Ectodermal cell (in vitro differentiated cells): ENCODE measurements at regions not wholly inside any gene's neighbourhood (a gene's known extent, or its start where the extent isn't known, plus 50 kb on each side); places are given as distances from the start of the nearest gene placed in this dataset.
"Not testable (repeated sequence)": the region's sequence is repeated elsewhere in the genome, so short reads cannot be mapped to it uniquely, and the experiment has no call there.

Experiments used
- H3K27ac ChIP-seq: 2 replicates; pipeline ENCODE4 v1.7.0; 2013; ENCODE audit warnings: mild to moderate bottlenecking, low read depth, low read length; ENCODE audit not compliant: insufficient read depth, poor library complexity, severe bottlenecking
- H3K27me3 ChIP-seq: 2 replicates; pipeline ENCODE4 v1.7.0; 2013; ENCODE audit warnings: mild to moderate bottlenecking, low read length; ENCODE audit not compliant: insufficient read depth, control insufficient read depth, poor library complexity, severe bottlenecking
- H3K36me3 ChIP-seq: one replicate; pipeline ENCODE4 v1.7.0; 2013; ENCODE audit warnings: low read length; ENCODE audit not compliant: control insufficient read depth, insufficient read depth
- H3K4me1 ChIP-seq: one replicate; pipeline ENCODE4 v1.7.0; 2013; ENCODE audit warnings: low read length; ENCODE audit not compliant: control insufficient read depth, insufficient read depth
- H3K4me3 ChIP-seq: 2 replicates; pipeline ENCODE4 v1.7.0; 2013; ENCODE audit warnings: low read depth, low read length, control low read depth; ENCODE audit not compliant: insufficient read depth
- H3K9me3 ChIP-seq: 2 replicates; pipeline ENCODE4 v1.7.0; 2013; ENCODE audit warnings: mild to moderate bottlenecking, low read length, moderate library complexity; ENCODE audit not compliant: control insufficient read depth
- whole genome bisulfite sequencing, 2 experiments: methylation state at CpG; one replicate each; pipeline ENCODE4 v1.1.7; 2013; ENCODE audit warnings: missing lambda C conversion rate in 2 of 2; 5-methylcytosine and 5-hydroxymethylcytosine counted together

DNA sequence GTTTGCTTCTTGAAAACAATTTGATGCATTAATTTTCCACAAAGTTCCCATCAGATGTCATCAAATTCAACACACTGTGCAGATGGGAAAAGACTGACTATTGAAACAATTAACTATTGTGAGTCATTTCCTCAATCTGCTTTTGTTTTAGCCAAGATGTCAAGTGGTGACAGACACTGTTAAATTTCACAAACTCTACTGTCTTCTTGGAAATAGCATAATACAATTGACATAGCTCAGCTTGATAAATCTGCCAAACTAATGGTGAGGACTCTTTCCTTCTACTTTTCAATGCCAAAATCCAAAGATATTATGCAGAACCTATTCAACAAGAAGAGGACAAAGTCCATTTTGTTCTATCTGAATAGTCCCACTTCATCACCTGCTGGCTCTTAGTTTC is 242.3 kb downstream of the CAAP1 start:
- H3K27me3 ChIP-seq = no peaks in the 10 kb centered on the region
- H3K36me3 ChIP-seq = no peaks in the 10 kb centered on the region
- no peak overlapping the region for H3K27ac ChIP-seq
- H3K4me3 ChIP-seq = no peak overlapping the region
- no peaks in the 10 kb centered on the region for H3K4me1 ChIP-seq
- H3K9me3 ChIP-seq = no peaks in the 10 kb centered on the region

GRCh38 chr9:26643826-26644225 is 248.8 kb downstream of the CAAP1 start:
- Histone ChIP-seq H3K27me3 (no peaks in the 10 kb centered on the region), H3K4me3 (no peak overlapping the region), H3K9me3 (no peaks in the 10 kb centered on the region), H3K4me1 (no peaks in the 10 kb centered on the region), H3K36me3 (no peaks in the 10 kb centered on the region), H3K27ac (no peak overlapping the region)
- 96 to 97% methylated on average over 4 of the region's 4 CpGs for WGBS, 2 experiments

DNA sequence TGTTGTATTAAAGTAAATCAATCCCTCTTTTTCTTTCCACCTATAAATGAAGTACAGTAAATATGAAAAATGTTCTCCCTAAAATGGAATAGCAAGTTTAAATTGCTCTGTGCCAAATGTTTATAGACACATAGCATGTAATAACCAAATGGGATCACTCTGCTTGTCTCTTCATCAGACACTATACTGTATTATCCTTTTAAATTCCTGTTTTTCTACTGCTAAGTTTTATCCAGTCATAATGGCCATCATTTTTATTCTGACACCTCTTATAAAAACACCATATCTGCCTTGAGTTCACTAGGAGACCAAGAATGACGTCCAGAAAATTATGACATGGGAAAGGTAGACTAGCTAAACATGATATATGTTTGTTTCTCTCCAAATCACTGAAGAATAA is 252.8 kb downstream of the CAAP1 start:
- Histone ChIP-seq H3K4me1 (peaks cover 3% of the 10 kb centered on the region), H3K9me3 (no peaks in the 10 kb centered on the region), H3K27me3 (no peaks in the 10 kb centered on the region), H3K36me3 (no peaks in the 10 kb centered on the region), H3K27ac (no peak overlapping the region), H3K4me3 (no peak overlapping the region)
- 100% methylated on average over 1 of the region's 1 CpG; no CpG with 5 or more reads in 1 of the 2 experiments for WGBS, 2 experiments

GRCh38 chr9:26637101-26637500 is 255.5 kb downstream of the CAAP1 start:
- WGBS, 2 experiments = 7 to 11% methylated on average over 4 of the region's 4 CpGs
- Histone ChIP-seq H3K4me1 (peaks cover 3% of the 10 kb centered on the region), H3K36me3 (no peaks in the 10 kb centered on the region), H3K4me3 (no peak overlapping the region), H3K27me3 (no peaks in the 10 kb centered on the region), H3K27ac (no peak overlapping the region), H3K9me3 (no peaks in the 10 kb centered on the region)

GRCh38 chr9:26613851-26614350 is 278.7 kb downstream of the CAAP1 start:
- 40 to 45% methylated on average over 9 to 11 of the region's 12 CpGs for WGBS, 2 experiments
- H3K36me3 ChIP-seq, H3K27ac ChIP-seq, H3K4me1 ChIP-seq, H3K9me3 ChIP-seq, H3K27me3 ChIP-seq, H3K4me3 ChIP-seq: not testable (repeated sequence)

DNA sequence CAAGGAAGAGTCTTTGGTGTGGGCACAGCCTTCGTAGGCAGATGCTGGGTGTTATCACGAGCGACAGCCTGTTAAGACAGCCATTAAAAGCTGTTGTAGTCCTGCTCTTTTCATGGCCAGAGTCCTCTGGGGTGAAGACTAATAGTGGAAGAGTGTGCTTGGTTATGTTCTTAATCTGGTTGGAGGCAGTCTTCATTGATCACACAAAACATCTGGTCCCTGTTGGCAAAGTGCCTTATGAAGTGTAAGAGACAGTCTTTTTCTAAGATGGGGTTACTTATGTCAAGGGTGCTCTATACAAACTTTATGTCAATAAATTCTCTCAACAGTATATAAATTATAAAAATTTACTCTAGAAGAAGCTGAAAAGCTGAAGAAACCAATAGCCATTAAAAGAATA is 280.4 kb downstream of the CAAP1 start:
- Histone ChIP-seq H3K4me3 (no peak overlapping the region), H3K36me3 (no peaks in the 10 kb centered on the region), H3K27ac (no peak overlapping the region), H3K4me1 (no peaks in the 10 kb centered on the region), H3K27me3 (no peaks in the 10 kb centered on the region), H3K9me3 (no peaks in the 10 kb centered on the region)
- 92 to 94% methylated on average over 3 of the region's 3 CpGs for WGBS, 2 experiments

DNA sequence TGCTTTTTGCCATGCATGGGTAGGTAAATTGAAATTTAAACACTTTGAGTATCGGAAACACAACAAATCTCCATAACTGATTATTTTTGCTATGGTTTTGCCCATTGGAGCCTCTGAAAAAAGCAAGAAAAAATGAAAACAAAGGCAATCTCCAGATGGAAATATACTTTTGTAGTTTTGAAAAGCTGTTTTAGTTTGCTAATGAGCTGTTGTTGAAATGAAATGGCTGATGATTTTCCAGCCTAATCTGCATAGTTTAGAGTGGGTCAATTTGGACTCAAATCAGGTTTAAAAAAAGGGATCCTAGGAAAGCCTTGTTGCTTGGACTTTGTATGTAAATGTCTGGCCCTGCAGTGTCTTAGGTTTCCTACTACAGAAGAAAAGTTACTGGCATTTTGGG is 285.8 kb downstream of the CAAP1 start:
- no peaks in the 10 kb centered on the region for H3K4me1 ChIP-seq
- H3K36me3 ChIP-seq = no peaks in the 10 kb centered on the region
- no peak overlapping the region for H3K27ac ChIP-seq
- 100% methylated on average over 1 of the region's 1 CpG; no CpG with 5 or more reads in 1 of the 2 experiments for WGBS, 2 experiments
- H3K4me3 ChIP-seq = no peak overlapping the region
- H3K27me3 ChIP-seq = no peaks in the 10 kb centered on the region
- H3K9me3 ChIP-seq = no peaks in the 10 kb centered on the region

- WGBS, 2 experiments = 98 to 100% methylated on average over 1 of the region's 1 CpG
- H3K36me3 ChIP-seq = no peaks in the 10 kb centered on the region
- H3K27ac ChIP-seq = no peak overlapping the region
- H3K4me3 ChIP-seq = no peak overlapping the region
- H3K4me1 ChIP-seq = no peaks in the 10 kb centered on the region
- H3K9me3 ChIP-seq = no peaks in the 10 kb centered on the region
- no peaks in the 10 kb centered on the region for H3K27me3 ChIP-seq
Observed at GRCh38 chr9:26605367-26605766, 287.2 kb downstream of the CAAP1 start.

DNA sequence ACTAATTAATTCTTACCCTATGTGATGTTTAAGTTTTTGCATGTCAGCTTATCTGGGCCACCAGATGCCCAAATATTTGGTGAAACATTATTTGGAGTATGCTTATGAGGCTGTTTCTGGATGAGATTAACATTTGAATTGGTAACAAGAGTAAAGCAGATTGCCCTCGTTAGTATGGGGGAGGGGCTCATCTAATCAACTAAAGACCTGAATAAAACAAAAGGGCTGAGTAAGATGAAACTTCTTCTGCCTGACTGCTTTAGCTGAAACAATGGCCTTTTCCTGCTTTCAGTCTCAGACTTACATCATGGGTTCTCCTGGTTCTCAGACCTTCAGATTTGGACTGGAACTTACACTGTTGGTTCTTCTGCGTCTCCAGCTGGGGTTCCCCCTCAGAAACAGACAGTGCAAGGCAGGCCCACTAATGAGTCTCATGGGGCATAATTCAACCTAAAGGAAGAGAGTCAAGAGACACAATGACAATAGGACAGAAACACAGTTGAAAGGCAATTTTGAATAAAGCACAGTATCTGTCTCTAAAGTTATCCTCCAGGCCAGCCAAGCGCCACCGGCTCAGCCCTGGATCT is 288.4 kb downstream of the CAAP1 start:
- H3K27ac ChIP-seq = no peak overlapping the region
- H3K4me1 ChIP-seq = no peaks in the 10 kb centered on the region
- no peaks in the 10 kb centered on the region for H3K27me3 ChIP-seq
- no peaks in the 10 kb centered on the region for H3K36me3 ChIP-seq
- H3K9me3 ChIP-seq = no peaks in the 10 kb centered on the region
- 61 to 81% methylated on average over 3 to 4 of the region's 4 CpGs for WGBS, 2 experiments
- H3K4me3 ChIP-seq = no peak overlapping the region

DNA sequence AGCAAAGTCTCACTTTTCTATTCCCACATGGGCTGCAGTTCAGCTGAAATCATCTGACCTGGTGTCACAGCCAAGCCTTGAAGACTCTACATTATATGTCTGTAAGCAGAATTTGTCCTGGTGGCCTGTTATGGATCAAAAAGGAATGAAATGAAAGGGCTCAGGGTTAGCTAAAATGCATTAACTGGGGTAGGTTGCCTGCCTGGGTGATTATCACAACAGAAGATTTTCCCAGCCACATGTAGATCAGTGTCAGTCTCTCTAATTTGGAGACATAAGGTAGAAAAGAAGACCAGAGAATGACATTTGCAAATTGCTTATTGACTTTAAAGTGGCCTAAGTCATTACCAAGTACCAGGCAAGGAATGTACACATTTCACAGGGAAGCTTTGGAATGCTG is 289.0 kb downstream of the CAAP1 start:
- no peak overlapping the region for H3K4me3 ChIP-seq
- H3K27ac ChIP-seq = no peak overlapping the region
- no peaks in the 10 kb centered on the region for H3K36me3 ChIP-seq
- no peaks in the 10 kb centered on the region for H3K9me3 ChIP-seq
- H3K27me3 ChIP-seq = no peaks in the 10 kb centered on the region
- H3K4me1 ChIP-seq = no peaks in the 10 kb centered on the region
